Kidney epithelial cell (primary cell): ENCODE measurements at regions not wholly inside any gene's neighbourhood (a gene's known extent, or its start where the extent isn't known, plus 50 kb on each side); places are given as distances from the start of the nearest gene placed in this dataset.

ENCODE experiments used
- DNase-seq: peaks from one replicate; pipeline ENCODE4 v3.0.0-alpha.2; 2010; ENCODE audit warnings: low read depth
- H3K27me3 ChIP-seq: 2 replicates; pipeline ENCODE4 v1.6.0; 2011; ENCODE audit warnings: low read length; ENCODE audit not compliant: control insufficient read depth, insufficient read depth
- H3K36me3 ChIP-seq: 2 replicates; pipeline ENCODE4 v1.5.1; 2011; ENCODE audit warnings: low read length; ENCODE audit not compliant: control insufficient read depth, insufficient read depth
- H3K4me3 ChIP-seq: 2 replicates; pipeline ENCODE4 v1.5.1; 2011; ENCODE audit warnings: low read depth, mild to moderate bottlenecking, control low read depth, low read length
- TF ChIP-seq, protein P1 (sequence below): IDR thresholded peaks from 2 replicates; pipeline ENCODE4 v1.5.1; 2011; ENCODE audit warnings: mild to moderate bottlenecking, moderate library complexity, low read length, control low read depth, inconsistent platforms; ENCODE audit not compliant: insufficient read depth, poor library complexity, severe bottlenecking

DNA sequence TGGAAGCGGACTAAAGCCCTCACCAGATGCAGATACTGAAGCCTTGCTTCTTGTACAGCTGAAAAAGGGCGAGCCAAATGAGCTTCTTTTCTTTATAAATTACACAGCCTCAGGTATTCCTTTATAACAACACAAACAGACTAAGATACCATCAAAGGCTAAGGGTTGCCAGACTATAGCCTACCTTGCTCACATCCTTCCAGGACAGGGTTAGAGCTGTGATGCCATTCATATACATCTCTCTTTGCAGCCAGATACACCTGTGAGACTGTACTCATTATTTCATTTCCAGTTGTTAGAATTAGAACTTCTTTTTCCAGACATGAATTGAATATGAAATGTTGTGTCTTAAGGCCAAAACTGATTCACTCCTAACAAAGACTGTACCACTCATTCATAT, 262.8 kb upstream of the NR2F2 start:
- no peak overlapping the region for H3K4me3 ChIP-seq
- no peak for DNase-seq
- TF ChIP-seq, protein P1, sequence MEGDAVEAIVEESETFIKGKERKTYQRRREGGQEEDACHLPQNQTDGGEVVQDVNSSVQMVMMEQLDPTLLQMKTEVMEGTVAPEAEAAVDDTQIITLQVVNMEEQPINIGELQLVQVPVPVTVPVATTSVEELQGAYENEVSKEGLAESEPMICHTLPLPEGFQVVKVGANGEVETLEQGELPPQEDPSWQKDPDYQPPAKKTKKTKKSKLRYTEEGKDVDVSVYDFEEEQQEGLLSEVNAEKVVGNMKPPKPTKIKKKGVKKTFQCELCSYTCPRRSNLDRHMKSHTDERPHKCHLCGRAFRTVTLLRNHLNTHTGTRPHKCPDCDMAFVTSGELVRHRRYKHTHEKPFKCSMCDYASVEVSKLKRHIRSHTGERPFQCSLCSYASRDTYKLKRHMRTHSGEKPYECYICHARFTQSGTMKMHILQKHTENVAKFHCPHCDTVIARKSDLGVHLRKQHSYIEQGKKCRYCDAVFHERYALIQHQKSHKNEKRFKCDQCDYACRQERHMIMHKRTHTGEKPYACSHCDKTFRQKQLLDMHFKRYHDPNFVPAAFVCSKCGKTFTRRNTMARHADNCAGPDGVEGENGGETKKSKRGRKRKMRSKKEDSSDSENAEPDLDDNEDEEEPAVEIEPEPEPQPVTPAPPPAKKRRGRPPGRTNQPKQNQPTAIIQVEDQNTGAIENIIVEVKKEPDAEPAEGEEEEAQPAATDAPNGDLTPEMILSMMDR = no peak
- H3K27me3 ChIP-seq = no peaks in the 10 kb centered on the region
- no peaks in the 10 kb centered on the region for H3K36me3 ChIP-seq

DNA sequence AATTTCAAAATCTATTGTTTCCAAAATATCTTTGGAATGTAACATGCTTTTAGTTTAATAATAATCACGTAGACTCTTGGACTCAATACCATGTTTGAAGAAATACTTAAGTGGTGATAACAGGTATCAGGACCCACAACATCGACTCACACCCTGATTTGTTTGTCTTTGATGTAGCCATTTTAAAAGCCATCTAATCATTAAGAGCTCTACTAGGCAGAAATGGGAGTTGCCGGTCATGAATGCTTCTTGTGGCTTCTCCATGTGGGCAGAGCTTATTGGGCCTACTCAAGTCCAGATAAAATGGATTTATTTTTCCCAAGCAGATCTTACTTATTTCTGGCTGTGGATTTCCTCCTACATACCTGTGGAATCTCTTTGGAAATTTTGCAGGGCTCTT, 261.6 kb upstream of the NR2F2 start:
- no peaks in the 10 kb centered on the region for H3K36me3 ChIP-seq
- no peak overlapping the region for H3K4me3 ChIP-seq
- no peak for DNase-seq
- TF ChIP-seq, protein P1 = no peak
- no peaks in the 10 kb centered on the region for H3K27me3 ChIP-seq

DNA sequence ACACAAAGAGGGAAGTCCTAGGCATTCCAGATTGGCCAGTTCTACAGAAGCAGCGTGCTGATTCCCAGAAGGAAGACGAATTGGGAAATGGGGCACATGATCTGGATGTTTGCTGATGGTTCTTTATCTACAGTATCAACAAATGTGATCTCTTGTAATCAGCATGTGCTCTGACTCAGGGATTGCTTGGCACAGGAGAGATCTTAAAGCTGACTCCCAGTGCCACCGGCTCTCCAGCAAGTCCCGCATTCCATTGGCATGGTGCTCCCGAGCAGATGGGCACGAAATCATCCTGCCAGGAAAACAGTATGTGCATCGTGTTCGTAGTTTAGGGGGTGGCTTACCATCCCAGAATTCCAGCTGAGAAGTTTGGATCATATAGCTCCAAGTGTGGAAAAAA, 259.9 kb upstream of the NR2F2 start:
- no peaks in the 10 kb centered on the region for H3K36me3 ChIP-seq
- DNase-seq = no peak
- H3K4me3 ChIP-seq = no peak overlapping the region
- H3K27me3 ChIP-seq = no peaks in the 10 kb centered on the region
- TF ChIP-seq, protein P1 = no peak

DNA sequence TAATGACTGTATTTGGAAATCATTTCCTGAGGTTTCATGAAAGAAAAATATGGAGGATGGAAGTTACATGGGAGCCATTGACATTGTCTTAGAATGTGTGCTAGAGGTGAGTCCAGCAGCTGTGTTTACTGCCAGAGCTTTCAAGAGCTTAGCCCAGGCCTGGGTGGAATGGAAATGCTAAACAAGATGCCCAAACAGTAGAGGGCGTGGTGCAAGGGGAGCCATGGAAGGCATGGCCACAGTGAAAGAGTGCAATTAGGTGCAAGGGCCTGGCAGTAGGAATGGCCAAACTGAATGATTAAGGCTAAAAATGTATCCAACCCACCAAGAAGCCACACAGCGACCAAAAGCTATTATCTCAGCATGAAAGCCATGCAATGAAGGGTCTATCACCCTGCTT, 257.7 kb upstream of the NR2F2 start:
- TF ChIP-seq, protein P1 = no peak
- DNase-seq = no peak
- Histone ChIP-seq H3K27me3 (no peaks in the 10 kb centered on the region), H3K4me3 (no peak overlapping the region), H3K36me3 (no peaks in the 10 kb centered on the region)

DNA sequence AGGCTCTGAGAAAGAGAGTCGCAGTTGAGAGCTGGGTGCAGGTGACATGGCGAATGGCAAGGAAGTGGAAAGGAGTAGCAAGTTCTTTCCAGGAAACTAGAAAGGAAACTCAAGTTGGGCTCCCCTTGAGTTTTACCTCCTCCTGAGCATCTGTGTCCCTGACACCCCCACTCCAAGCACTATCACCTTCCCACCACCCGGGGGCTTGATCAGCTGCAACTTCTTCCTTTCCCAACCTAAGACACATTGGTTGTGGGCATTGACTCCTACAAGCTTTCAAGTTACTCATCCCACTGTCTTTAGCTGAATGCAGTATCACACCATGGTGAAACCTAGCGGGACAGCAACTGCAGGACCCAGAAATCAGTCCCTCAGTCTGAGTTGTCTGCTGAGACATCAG, 256.6 kb upstream of the NR2F2 start:
- TF ChIP-seq, protein P1 = no peak
- Histone ChIP-seq H3K27me3 (no peaks in the 10 kb centered on the region), H3K4me3 (no peak overlapping the region), H3K36me3 (no peaks in the 10 kb centered on the region)
- DNase-seq = no peak

DNA sequence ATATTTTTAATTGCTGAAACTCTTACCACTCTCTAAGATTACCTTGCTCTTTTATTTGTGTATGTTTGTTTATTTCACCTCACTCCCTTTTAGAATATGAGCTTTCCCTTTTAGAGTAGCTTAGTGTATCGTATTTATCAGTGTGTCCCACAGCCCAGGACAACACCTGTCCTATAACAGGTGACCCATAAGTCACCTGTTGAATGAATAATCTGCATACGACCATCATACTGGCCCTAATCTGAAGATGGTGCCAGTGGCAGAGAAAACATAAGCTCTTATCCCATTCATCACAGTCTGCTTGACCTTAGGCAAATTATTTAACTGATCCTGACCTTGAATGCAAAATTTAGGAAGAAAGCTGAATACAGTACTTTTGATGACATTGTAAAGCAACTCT, 254.6 kb upstream of the NR2F2 start:
- TF ChIP-seq, protein P1 = no peak
- Histone ChIP-seq H3K36me3 (no peaks in the 10 kb centered on the region), H3K27me3 (no peaks in the 10 kb centered on the region), H3K4me3 (no peak overlapping the region)
- DNase-seq = no peak
